ENCODE measurements at regions not wholly inside any gene's neighbourhood (a gene's known extent, or its start where the extent isn't known, plus 50 kb on each side); places are given as distances from the start of the nearest gene placed in this dataset.

DNA sequence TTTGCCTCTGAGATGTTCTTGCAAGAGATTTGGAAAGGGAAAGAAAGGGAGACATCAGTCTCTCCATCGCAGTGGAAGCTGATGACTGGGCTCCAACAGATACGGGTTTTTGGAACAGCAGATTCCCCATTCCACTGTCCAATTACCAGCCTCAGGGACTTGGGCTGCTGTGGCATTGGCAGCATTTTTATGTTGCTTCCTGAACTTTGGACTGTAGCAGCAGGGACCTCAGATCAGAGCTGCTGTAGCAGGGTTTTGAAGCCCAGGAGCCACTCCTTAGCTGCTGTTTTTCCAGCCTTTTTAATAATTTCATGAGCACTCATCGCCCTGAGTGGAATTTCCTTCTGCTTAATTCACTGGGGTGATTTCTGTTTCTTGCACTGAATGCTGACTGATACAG, 135.7 kb upstream of the SLCO3A1 start:
- TF ChIP-seq, protein P1, sequence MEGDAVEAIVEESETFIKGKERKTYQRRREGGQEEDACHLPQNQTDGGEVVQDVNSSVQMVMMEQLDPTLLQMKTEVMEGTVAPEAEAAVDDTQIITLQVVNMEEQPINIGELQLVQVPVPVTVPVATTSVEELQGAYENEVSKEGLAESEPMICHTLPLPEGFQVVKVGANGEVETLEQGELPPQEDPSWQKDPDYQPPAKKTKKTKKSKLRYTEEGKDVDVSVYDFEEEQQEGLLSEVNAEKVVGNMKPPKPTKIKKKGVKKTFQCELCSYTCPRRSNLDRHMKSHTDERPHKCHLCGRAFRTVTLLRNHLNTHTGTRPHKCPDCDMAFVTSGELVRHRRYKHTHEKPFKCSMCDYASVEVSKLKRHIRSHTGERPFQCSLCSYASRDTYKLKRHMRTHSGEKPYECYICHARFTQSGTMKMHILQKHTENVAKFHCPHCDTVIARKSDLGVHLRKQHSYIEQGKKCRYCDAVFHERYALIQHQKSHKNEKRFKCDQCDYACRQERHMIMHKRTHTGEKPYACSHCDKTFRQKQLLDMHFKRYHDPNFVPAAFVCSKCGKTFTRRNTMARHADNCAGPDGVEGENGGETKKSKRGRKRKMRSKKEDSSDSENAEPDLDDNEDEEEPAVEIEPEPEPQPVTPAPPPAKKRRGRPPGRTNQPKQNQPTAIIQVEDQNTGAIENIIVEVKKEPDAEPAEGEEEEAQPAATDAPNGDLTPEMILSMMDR (IDR thresholded peaks at IDR 0.05; ENCODE audit: low read length): no peak
- TF ChIP-seq EZH2 (IDR thresholded peaks at IDR 0.05; ENCODE audit: borderline replicate concordance, low read length): no peak
